ENCODE measurements at regions not wholly inside any gene's neighbourhood (a gene's known extent, or its start where the extent isn't known, plus 50 kb on each side); places are given as distances from the start of the nearest gene placed in this dataset.
"Not testable (repeated sequence)": the region's sequence is repeated elsewhere in the genome, so short reads cannot be mapped to it uniquely, and the experiment has no call there.

GRCh38 chr22:22193923-22194322 lies 50.7 kb upstream of the VPREB1 start:
- H3K4me3 ChIP-seq (ENCODE audit: low read depth, low read length): no peak overlapping the region
- no peak for TF ChIP-seq CTCF (IDR thresholded peaks at IDR 0.05; ENCODE audit: insufficient read depth, low read depth, low read length)
- no peak for DNase-seq (ENCODE audit: low read depth)

GRCh38 chr22:22193462-22193861 lies 51.1 kb upstream of the VPREB1 start:
- H3K4me3 ChIP-seq (ENCODE audit: low read depth, low read length): not testable (repeated sequence)

GRCh38 chr22:22193006-22193405 lies 51.6 kb upstream of the VPREB1 start:
- not testable (repeated sequence) for DNase-seq (ENCODE audit: low read depth); H3K4me3 ChIP-seq (ENCODE audit: low read depth, low read length)

More at GRCh38 chr22:22193462-22193861, 51.1 kb upstream of the VPREB1 start:
- not testable (repeated sequence) for DNase-seq (ENCODE audit: low read depth)

- DNase-seq (ENCODE audit: low read depth); H3K4me3 ChIP-seq (ENCODE audit: low read depth, low read length): not testable (repeated sequence)
Measured at GRCh38 chr22:22189796-22190195, 54.8 kb upstream of the VPREB1 start.

GRCh38 chr22:22187863-22188262 lies 56.7 kb upstream of the VPREB1 start:
- H3K4me3 ChIP-seq (ENCODE audit: low read depth, low read length); DNase-seq (ENCODE audit: low read depth): not testable (repeated sequence)

- no peak for TF ChIP-seq CTCF (IDR thresholded peaks at IDR 0.05; ENCODE audit: insufficient read depth, low read depth, low read length)
- H3K4me3 ChIP-seq (ENCODE audit: low read depth, low read length): no peak overlapping the region
- DNase-seq (ENCODE audit: low read depth): no peak
Measured at GRCh38 chr22:22187299-22187698, 57.3 kb upstream of the VPREB1 start.

GRCh38 chr22:22185844-22186499 lies 58.6 kb upstream of the VPREB1 start:
- no peak for DNase-seq (ENCODE audit: low read depth)
- no peak overlapping the region for H3K4me3 ChIP-seq (ENCODE audit: low read depth, low read length)
- TF ChIP-seq CTCF (IDR thresholded peaks at IDR 0.05; ENCODE audit: insufficient read depth, low read depth, low read length): no peak

GRCh38 chr22:22185217-22185616 lies 59.4 kb upstream of the VPREB1 start:
- no peak for TF ChIP-seq CTCF (IDR thresholded peaks at IDR 0.05; ENCODE audit: insufficient read depth, low read depth, low read length)
- DNase-seq (ENCODE audit: low read depth): no peak
- H3K4me3 ChIP-seq (ENCODE audit: low read depth, low read length): no peak overlapping the region

- no peak for DNase-seq (ENCODE audit: low read depth)
- no peak for TF ChIP-seq CTCF (IDR thresholded peaks at IDR 0.05; ENCODE audit: insufficient read depth, low read depth, low read length)
- H3K4me3 ChIP-seq (ENCODE audit: low read depth, low read length): no peak overlapping the region
Measured at GRCh38 chr22:22184277-22184807, 60.2 kb upstream of the VPREB1 start.

Measured in fibroblast of villous mesenchyme (primary cell).